ENCODE measurements at regions not wholly inside any gene's neighbourhood (a gene's known extent, or its start where the extent isn't known, plus 50 kb on each side); places are given as distances from the start of the nearest gene placed in this dataset.

DNA sequence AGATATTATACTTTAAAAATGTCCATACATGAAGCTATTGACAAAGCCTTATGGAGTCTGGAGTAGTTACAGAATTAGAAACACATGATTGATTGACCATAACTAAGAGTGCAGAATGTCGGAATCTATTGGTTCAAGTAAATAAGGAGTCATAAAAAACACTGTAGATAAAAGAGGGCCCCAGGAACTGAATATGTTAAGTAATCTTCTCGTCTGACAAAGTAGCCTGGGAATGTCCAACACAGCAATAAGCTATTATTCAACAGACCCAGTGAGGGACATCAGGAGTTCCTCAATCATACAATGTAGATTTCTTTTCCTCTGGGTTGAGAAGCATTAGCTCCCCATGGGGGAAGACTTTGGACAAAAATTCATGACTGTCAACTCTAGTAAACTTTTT, 782.0 kb downstream of the SUGCT start:
- Mint-ChIP-seq H3K4me3 (ENCODE audit: unreplicated experiment) (no peak overlapping the region), H3K36me3 (ENCODE audit: low read depth, unreplicated experiment) (no peaks in the 10 kb centered on the region), H3K4me1 (ENCODE audit: unreplicated experiment) (no peaks in the 10 kb centered on the region), H3K9me3 (ENCODE audit: unreplicated experiment) (no peaks in the 10 kb centered on the region), H3K27ac (ENCODE audit: unreplicated experiment) (no peak overlapping the region), H3K27me3 (ENCODE audit: unreplicated experiment) (peaks cover 2% of the 10 kb centered on the region)
- TF ChIP-seq, protein P1, sequence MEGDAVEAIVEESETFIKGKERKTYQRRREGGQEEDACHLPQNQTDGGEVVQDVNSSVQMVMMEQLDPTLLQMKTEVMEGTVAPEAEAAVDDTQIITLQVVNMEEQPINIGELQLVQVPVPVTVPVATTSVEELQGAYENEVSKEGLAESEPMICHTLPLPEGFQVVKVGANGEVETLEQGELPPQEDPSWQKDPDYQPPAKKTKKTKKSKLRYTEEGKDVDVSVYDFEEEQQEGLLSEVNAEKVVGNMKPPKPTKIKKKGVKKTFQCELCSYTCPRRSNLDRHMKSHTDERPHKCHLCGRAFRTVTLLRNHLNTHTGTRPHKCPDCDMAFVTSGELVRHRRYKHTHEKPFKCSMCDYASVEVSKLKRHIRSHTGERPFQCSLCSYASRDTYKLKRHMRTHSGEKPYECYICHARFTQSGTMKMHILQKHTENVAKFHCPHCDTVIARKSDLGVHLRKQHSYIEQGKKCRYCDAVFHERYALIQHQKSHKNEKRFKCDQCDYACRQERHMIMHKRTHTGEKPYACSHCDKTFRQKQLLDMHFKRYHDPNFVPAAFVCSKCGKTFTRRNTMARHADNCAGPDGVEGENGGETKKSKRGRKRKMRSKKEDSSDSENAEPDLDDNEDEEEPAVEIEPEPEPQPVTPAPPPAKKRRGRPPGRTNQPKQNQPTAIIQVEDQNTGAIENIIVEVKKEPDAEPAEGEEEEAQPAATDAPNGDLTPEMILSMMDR (IDR thresholded peaks at IDR 0.05; ENCODE audit: unreplicated experiment) = no peak
- no peak for DNase-seq (ENCODE audit: low spot score)

DNA sequence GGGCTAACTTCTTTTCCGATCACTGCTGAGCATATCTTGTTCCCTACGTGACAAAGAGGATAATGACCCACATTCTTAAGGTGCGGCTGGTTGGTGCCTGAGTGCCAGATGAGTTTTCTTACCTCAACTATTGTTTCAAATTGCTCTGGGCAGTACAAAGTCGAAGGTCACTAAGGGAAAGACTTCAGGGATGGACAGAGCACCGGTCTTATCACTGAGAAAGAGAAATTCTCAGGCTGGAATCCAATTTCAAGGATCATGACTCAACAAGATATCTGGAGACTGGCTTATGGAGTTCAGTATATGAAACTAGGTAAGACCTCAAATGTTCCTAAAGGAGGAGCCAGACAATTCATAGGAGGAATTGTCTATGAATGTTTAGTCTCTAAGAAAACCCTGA, 780.3 kb downstream of the SUGCT start:
- TF ChIP-seq, protein P1 (IDR thresholded peaks at IDR 0.05; ENCODE audit: unreplicated experiment) = no peak
- Mint-ChIP-seq H3K9me3 (ENCODE audit: unreplicated experiment) (no peaks in the 10 kb centered on the region), H3K36me3 (ENCODE audit: low read depth, unreplicated experiment) (no peaks in the 10 kb centered on the region), H3K27me3 (ENCODE audit: unreplicated experiment) (peaks cover 2% of the 10 kb centered on the region), H3K4me3 (ENCODE audit: unreplicated experiment) (no peak overlapping the region), H3K27ac (ENCODE audit: unreplicated experiment) (no peak overlapping the region), H3K4me1 (ENCODE audit: unreplicated experiment) (no peaks in the 10 kb centered on the region)
- no peak for DNase-seq (ENCODE audit: low spot score)
